ENCODE measurements at regions not wholly inside any gene's neighbourhood (a gene's known extent, or its start where the extent isn't known, plus 50 kb on each side); places are given as distances from the start of the nearest gene placed in this dataset.

DNA sequence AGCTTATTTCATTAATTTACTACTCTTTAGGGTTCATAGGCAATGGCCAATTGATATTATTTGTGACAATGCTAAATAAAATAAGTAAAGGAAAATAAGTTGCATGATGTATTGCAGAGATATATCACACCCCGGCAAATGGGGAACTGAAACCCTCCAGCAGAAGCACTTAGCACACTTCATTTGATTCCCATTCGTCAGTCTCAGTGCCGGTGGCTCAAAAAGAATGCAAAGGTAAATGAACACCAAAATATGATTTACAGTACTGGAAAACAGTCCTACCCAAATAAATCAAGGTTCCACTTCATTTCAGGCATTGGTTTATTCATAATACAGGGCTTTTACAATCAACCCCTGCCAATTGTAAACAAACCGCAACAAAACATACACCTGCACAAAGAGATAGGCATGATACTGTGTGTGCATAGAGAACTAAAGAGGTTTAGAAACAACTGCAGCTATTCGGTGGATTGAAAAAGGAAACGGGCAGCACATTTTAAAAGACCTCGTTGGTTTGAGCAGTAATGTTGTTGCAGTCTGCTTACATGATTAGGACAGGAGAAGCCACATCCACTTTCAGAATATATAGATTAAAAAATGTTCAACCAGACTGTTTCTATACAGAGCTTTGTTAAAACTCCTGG is 1019.2 kb downstream of the TTLL7 start:
- H3K27me3 ChIP-seq (ENCODE audit: insufficient read depth, poor library complexity, severe bottlenecking), result no peaks in the 10 kb centered on the region
- H3K4me1 ChIP-seq (ENCODE audit: insufficient read depth, poor library complexity, severe bottlenecking), result no peaks in the 10 kb centered on the region
- H3K4me3 ChIP-seq (ENCODE audit: severe bottlenecking), result no peak overlapping the region
- no peak for ATAC-seq (ENCODE audit: low read depth)
- H3K36me3 ChIP-seq (ENCODE audit: low read depth), result no peaks in the 10 kb centered on the region
- H3K9me3 ChIP-seq (ENCODE audit: severe bottlenecking), result peaks cover 1% of the 10 kb centered on the region
- DNase-seq (ENCODE audit: low spot score), result no peak
- TF ChIP-seq, protein P1, sequence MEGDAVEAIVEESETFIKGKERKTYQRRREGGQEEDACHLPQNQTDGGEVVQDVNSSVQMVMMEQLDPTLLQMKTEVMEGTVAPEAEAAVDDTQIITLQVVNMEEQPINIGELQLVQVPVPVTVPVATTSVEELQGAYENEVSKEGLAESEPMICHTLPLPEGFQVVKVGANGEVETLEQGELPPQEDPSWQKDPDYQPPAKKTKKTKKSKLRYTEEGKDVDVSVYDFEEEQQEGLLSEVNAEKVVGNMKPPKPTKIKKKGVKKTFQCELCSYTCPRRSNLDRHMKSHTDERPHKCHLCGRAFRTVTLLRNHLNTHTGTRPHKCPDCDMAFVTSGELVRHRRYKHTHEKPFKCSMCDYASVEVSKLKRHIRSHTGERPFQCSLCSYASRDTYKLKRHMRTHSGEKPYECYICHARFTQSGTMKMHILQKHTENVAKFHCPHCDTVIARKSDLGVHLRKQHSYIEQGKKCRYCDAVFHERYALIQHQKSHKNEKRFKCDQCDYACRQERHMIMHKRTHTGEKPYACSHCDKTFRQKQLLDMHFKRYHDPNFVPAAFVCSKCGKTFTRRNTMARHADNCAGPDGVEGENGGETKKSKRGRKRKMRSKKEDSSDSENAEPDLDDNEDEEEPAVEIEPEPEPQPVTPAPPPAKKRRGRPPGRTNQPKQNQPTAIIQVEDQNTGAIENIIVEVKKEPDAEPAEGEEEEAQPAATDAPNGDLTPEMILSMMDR (IDR thresholded peaks at IDR 0.05; ENCODE audit: poor library complexity, severe bottlenecking), result no peak
- H3K27ac ChIP-seq (ENCODE audit: poor library complexity, severe bottlenecking), result no peak overlapping the region

DNA sequence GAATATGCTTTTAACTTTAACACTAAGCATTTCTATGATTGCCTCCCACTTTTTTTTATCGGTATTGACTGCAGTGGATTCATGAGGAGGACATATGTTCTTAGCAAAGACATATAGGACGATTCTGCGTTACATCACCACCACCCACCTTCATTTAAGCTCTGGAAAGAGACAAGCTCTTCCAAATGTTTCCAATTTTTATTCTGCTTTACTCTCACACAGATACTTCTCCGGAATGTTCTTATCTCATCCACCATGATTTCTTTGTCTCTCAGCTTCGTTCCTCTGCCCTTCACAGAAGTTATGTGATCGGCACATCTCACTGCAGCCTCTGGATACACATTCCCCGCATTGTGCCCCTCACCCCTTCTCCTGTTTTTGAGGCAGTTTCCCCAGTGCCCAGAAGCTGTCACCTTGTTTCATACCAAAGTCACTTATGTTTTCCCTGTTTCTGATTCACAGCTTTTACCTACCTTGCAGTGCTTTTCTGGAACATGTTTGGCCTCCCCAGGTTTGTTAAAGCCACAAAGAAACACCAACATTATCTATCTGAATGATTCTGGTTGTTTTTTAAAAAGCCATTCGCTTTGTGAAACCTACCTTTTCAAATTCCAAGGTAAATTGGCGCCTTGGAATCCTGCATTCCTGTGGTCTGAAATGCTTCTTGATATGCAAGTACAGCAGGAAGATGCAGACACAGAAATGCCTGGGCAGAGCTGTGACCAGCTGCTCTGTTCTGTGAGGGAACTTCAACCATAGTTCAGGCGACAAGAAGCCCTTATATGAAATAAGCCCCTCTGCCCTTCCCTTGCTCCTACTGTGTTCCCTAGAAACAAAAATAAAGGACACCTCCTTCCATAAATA is 1020.2 kb downstream of the TTLL7 start:
- DNase-seq (ENCODE audit: low spot score), result no peak
- H3K27me3 ChIP-seq (ENCODE audit: insufficient read depth, poor library complexity, severe bottlenecking), result no peaks in the 10 kb centered on the region
- H3K4me3 ChIP-seq (ENCODE audit: severe bottlenecking), result no peak overlapping the region
- no peak for ATAC-seq (ENCODE audit: low read depth)
- peaks cover 1% of the 10 kb centered on the region for H3K9me3 ChIP-seq (ENCODE audit: severe bottlenecking)
- H3K27ac ChIP-seq (ENCODE audit: poor library complexity, severe bottlenecking), result no peak overlapping the region
- no peaks in the 10 kb centered on the region for H3K4me1 ChIP-seq (ENCODE audit: insufficient read depth, poor library complexity, severe bottlenecking)
- TF ChIP-seq, protein P1 (IDR thresholded peaks at IDR 0.05; ENCODE audit: poor library complexity, severe bottlenecking), result no peak
- no peaks in the 10 kb centered on the region for H3K36me3 ChIP-seq (ENCODE audit: low read depth)

DNA sequence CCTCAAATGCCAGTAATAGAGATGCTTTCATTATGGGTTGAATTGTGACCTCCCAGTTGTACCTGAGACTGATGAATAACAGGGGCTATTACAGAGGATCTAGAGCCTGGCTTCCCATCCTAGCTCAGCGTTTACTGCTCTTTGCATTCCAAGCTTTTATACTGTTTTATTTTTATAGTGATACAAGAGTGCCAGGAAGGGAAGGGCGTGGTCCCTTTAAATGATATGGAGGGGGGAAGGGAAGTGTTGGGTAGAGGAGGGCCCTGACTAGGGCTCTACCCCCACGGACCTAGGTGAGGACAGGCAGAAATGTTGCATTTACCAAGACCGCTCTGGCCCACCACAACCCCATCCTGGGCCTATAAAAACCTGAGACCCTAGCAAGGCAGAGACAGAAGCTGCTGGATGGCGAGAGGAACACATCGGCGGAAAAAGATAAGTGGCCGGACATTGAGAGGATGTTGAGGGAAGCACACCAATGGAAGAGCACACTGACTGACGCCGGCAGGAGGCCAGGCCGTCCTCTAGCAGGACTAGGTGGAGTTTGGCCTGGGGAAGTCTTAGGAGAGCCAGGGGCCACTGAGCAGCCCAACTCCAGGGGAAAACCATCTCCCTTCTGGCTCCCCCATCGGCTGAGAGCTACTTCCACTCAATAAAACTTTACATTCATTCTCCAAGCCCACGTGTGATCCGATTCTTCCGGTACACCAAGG is 1025.9 kb downstream of the TTLL7 start:
- TF ChIP-seq, protein P1 (IDR thresholded peaks at IDR 0.05; ENCODE audit: poor library complexity, severe bottlenecking), result no peak

DNA sequence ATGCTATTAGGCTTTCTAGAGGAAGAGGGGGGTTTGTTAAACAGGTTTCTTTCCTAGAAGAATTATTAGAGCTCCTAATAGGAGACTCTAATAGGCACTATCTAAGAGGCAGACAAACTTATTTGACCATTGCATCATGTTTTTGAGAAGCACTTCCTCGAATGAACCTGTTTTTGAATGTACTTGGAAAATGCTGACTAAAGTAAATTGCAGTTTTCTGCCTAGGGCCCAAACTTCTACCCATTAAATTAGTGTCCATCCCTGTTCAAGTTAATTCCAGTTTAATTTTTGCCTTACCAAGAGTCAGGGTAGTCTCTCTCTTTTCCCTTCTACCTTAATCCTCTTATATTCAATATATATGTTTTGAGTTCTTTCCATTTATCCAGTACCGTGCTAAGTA is 1029.6 kb downstream of the TTLL7 start:
- DNase-seq (ENCODE audit: low spot score) (no peak), ATAC-seq (ENCODE audit: low read depth) (no peak)
- TF ChIP-seq, protein P1 (IDR thresholded peaks at IDR 0.05; ENCODE audit: poor library complexity, severe bottlenecking), result no peak
- Histone ChIP-seq H3K4me1 (ENCODE audit: insufficient read depth, poor library complexity, severe bottlenecking) (no peaks in the 10 kb centered on the region), H3K9me3 (ENCODE audit: severe bottlenecking) (no peaks in the 10 kb centered on the region), H3K27me3 (ENCODE audit: insufficient read depth, poor library complexity, severe bottlenecking) (no peaks in the 10 kb centered on the region), H3K36me3 (ENCODE audit: low read depth) (no peaks in the 10 kb centered on the region), H3K27ac (ENCODE audit: poor library complexity, severe bottlenecking) (no peak overlapping the region), H3K4me3 (ENCODE audit: severe bottlenecking) (no peak overlapping the region)

More for the DNA sequence above, 1025.9 kb downstream of the TTLL7 start:
- no peaks in the 10 kb centered on the region for H3K36me3 ChIP-seq (ENCODE audit: low read depth)
- no peak overlapping the region for H3K4me3 ChIP-seq (ENCODE audit: severe bottlenecking)
- H3K4me1 ChIP-seq (ENCODE audit: insufficient read depth, poor library complexity, severe bottlenecking), result no peaks in the 10 kb centered on the region
- ATAC-seq (ENCODE audit: low read depth) (no peak), DNase-seq (ENCODE audit: low spot score) (no peak)
- peaks cover 1% of the 10 kb centered on the region for H3K9me3 ChIP-seq (ENCODE audit: severe bottlenecking)
- no peak overlapping the region for H3K27ac ChIP-seq (ENCODE audit: poor library complexity, severe bottlenecking)
- no peaks in the 10 kb centered on the region for H3K27me3 ChIP-seq (ENCODE audit: insufficient read depth, poor library complexity, severe bottlenecking)
